ENCODE measurements at regions not wholly inside any gene's neighbourhood (a gene's known extent, or its start where the extent isn't known, plus 50 kb on each side); places are given as distances from the start of the nearest gene placed in this dataset.

- DNase-seq, result no peak
- H3K9ac ChIP-seq (ENCODE audit: low read depth in 2 of 2, low read length in 2 of 2), result no peak overlapping the region
Measured at GRCh38 chr3:117801912-117802239, 1092.3 kb downstream of the TUSC7 start.

GRCh38 chr3:117809186-117810081, 1099.9 kb downstream of the TUSC7 start:
- Histone ChIP-seq H3K9ac (ENCODE audit: low read depth in 2 of 2, low read length in 2 of 2) (no peak overlapping the region), H3K27me3 (no peaks in the 10 kb centered on the region), H3K9me3 (no peaks in the 10 kb centered on the region), H3K27ac (no peak overlapping the region), H3K4me1 (no peaks in the 10 kb centered on the region), H3K36me3 (no peaks in the 10 kb centered on the region), H3K4me3 (no peak overlapping the region)
- no peak for TF ChIP-seq CTCF (IDR thresholded peaks at IDR 0.05)
- intact Hi-C loops (cut with DNase I), result no loop called here
- no peak for DNase-seq

More at GRCh38 chr3:117801912-117802239, 1092.3 kb downstream of the TUSC7 start:
- Histone ChIP-seq H3K36me3 (no peaks in the 10 kb centered on the region), H3K4me3 (no peak overlapping the region), H3K27me3 (no peaks in the 10 kb centered on the region), H3K4me1 (no peaks in the 10 kb centered on the region), H3K27ac (no peak overlapping the region), H3K9me3 (no peaks in the 10 kb centered on the region)
- no peak for TF ChIP-seq CTCF (IDR thresholded peaks at IDR 0.05)
- intact Hi-C loops (cut with DNase I), result no loop called here

GRCh38 chr3:117811786-117812185, 1102.2 kb downstream of the TUSC7 start:
- no peak overlapping the region for H3K9ac ChIP-seq (ENCODE audit: low read depth in 2 of 2, low read length in 2 of 2)
- no peak for DNase-seq
- no peaks in the 10 kb centered on the region for H3K27me3 ChIP-seq
- TF ChIP-seq CTCF (IDR thresholded peaks at IDR 0.05), result no peak
- H3K9me3 ChIP-seq, result no peaks in the 10 kb centered on the region
- no peak overlapping the region for H3K4me3 ChIP-seq
- intact Hi-C loops (cut with DNase I), result no loop called here
- H3K4me1 ChIP-seq, result no peaks in the 10 kb centered on the region
- no peak overlapping the region for H3K27ac ChIP-seq
- no peaks in the 10 kb centered on the region for H3K36me3 ChIP-seq

GRCh38 chr3:117814975-117815374, 1105.4 kb downstream of the TUSC7 start:
- intact Hi-C loops (cut with DNase I), result no loop called here

GRCh38 chr3:117817103-117817502, 1107.5 kb downstream of the TUSC7 start:
- Histone ChIP-seq H3K4me3 (no peak overlapping the region), H3K27ac (no peak overlapping the region), H3K36me3 (no peaks in the 10 kb centered on the region), H3K9me3 (no peaks in the 10 kb centered on the region), H3K27me3 (no peaks in the 10 kb centered on the region), H3K9ac (ENCODE audit: low read depth in 2 of 2, low read length in 2 of 2) (no peak overlapping the region), H3K4me1 (no peaks in the 10 kb centered on the region)
- intact Hi-C loops (cut with DNase I), result no loop called here
- no peak for DNase-seq
- TF ChIP-seq CTCF (IDR thresholded peaks at IDR 0.05), result no peak

More at GRCh38 chr3:117814975-117815374, 1105.4 kb downstream of the TUSC7 start:
- no peak for DNase-seq
- H3K36me3 ChIP-seq, result no peaks in the 10 kb centered on the region
- no peak overlapping the region for H3K4me3 ChIP-seq
- H3K27me3 ChIP-seq, result no peaks in the 10 kb centered on the region
- H3K9ac ChIP-seq (ENCODE audit: low read depth in 2 of 2, low read length in 2 of 2), result no peak overlapping the region
- H3K9me3 ChIP-seq, result no peaks in the 10 kb centered on the region
- no peak overlapping the region for H3K27ac ChIP-seq
- H3K4me1 ChIP-seq, result no peaks in the 10 kb centered on the region
- no peak for TF ChIP-seq CTCF (IDR thresholded peaks at IDR 0.05)

All from colonic mucosa (tissue), 4 donors.